ENCODE measurements at regions not wholly inside any gene's neighbourhood (a gene's known extent, or its start where the extent isn't known, plus 50 kb on each side); places are given as distances from the start of the nearest gene placed in this dataset.

DNA sequence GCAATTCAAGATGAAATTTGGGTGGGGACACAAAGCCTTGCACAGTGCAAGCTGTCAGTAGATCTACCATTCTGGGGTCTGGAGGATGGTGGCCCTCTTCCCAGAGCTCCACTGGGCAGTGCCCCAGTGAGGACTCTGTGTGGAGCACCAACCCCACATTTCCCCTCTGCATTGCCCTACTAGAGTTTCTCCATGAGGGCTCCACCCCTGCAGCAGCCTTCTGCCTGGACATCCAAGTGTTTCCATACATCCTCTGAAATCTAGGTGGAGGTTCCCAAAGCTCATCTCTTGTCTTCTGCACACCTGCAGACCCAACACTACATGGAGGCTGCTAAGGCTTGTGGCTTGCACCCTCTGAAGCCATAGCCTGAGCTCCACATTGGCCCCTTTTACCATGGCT, 402.3 kb downstream of the RAB28 start:
- DNase-seq (ENCODE audit: extremely low read depth, low read depth, low spot score): no peak

DNA sequence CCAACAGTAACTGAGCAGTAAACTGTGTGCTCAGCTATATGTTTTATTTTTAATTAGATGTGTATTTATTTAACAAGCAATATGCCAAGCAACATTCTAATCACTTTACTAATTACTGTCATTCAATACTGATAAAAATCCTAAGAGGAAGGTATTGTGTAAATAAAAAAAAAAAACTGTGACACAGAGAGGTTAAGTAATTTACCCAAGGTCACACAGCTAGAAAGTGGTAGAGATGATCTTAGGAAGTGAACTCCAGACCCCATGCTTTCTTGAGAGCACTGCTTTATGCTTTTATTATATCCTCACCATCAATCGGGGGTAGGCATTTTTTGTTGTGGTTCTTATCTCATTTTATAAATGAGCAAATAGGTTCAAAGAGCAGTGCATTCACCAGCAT, 417.1 kb downstream of the RAB28 start:
- DNase-seq (ENCODE audit: extremely low read depth, low read depth, low spot score): no peak

DNA sequence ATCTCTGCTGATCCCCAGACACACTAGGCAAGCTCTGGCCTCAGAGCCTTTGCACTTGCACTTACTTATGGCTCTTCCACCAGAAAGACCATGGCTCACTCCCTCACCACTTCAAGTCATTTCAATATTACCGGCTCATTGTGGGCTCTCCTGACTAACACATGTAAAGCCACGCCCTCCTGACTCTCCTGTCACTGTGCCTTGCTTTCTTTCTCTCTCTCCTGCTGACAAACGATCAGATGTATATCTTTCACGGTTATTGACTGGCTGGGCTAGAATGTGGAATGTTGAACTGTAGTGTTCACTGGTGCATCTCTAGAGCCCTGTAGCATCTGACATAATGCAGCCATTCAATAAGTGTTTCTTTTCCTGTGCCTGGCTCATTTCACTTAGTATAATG, 425.1 kb downstream of the RAB28 start:
- DNase-seq (ENCODE audit: extremely low read depth, low read depth, low spot score): no peak

DNA sequence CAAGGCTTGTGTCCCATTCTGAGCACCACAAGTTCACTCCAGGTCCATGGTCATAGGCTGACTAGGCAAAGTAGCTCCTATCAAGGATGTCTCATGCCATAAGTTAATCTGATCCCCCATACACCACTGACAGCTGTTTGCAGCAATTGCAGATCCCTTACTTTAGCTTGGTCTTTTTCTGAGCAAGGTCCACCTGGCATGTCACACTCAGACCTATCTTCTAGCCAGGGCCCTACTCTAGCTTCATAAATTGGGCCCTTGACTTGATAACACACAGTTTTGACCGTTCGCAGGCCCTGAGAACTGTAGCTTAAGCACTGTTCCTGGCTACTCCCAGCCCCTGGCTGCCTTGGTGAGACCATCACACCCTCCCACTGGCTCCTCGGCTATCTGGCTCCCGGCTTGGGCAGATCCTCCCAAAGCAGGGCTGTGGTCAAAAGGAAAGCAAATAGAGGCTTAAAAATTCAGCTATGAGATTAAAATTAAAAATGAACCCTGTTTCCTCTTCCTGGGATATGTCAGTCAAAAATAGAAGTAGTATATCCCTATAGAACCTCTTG, 427.4 kb downstream of the RAB28 start:
- DNase-seq (ENCODE audit: extremely low read depth, low read depth, low spot score): no peak

DNA sequence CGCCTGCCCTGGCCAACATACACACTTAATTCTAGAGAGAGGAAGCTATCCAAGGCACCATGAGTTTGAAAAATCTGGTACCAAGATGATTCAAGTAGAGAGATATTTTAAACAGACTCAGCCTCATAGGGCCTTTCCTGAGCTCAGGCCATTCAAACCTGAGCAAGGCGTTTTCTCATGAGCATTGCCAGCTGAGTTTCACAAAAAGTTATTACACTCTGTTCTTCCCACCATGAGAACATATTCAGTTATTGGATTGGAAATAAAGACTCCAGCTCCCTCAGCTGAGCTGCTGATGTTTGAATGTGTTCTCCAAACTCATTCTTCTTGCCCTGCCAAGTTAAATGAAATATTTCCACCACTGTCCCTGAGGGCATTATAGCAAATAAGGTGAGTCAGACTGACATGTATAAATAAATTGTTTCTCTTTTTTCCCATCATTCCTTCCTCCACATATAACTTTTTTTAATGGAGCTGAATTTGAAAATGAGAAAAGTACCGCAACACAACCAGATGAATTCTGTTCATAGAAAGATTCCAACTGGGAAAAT, 429.6 kb downstream of the RAB28 start:
- no peak for DNase-seq (ENCODE audit: extremely low read depth, low read depth, low spot score)

DNA sequence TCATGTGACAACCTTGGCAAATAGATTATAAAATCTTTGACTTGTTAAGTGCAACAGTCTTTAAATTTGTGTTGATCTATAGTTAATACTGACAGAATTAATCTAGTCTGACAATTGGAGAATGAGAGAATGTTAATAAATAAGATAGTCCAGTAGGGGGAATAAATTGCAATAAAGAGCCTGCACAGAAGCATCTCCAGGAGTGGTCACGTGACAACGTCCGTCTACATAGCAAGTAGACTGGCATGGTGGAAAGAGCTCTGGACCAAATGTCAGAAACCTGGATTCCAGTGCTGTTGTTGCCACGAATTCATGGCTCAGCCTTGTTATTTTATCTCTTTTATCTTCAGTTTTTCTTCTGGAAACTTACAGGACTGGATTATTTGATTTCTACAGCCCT, 436.5 kb downstream of the RAB28 start:
- no peak for DNase-seq (ENCODE audit: extremely low read depth, low read depth, low spot score)

DNA sequence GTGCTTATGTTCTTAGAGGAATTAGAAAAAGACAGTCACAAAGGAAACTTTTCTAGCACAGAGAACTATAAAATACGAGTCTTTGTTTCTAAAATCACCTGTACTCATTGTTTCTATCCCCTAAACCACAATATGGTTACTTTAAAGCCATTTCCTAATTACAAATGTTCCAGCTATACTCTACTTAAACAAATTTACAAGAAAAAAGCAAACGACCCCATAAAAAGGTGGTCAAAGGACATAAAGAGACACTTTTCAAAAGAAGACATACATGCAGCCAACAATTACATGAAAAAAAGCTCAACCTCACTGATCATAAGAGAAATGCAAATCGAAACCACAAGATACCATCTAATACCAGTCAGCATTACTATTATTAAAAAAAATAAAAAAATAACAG, 447.3 kb downstream of the RAB28 start:
- DNase-seq (ENCODE audit: extremely low read depth, low read depth, low spot score): no peak

DNA sequence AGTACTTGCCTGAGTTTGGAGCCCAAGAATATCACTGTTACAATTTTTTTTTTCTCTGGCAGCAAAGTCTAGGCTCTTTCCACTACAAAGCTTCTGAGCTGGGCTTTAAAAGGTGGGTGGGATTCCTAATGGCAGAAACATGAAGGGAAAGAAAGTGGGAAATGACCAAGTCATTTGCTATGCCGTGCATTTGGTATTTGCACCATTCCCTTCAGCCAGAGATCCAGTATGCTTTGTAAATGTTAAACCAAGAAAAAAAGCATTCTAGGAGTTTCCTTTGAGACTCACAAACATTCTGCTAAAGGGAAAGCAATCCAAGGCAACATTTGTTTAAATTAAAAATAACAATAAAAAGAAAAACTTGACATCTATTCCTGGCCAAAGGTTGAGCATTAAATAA, 451.2 kb downstream of the RAB28 start:
- DNase-seq (ENCODE audit: extremely low read depth, low read depth, low spot score): no peak

- DNase-seq (ENCODE audit: extremely low read depth, low read depth, low spot score): no peak
Observed at GRCh38 chr4:13024147-13025105, 459.7 kb downstream of the RAB28 start.

GRCh38 chr4:13007802-13008470, 476.2 kb downstream of the RAB28 start:
- no peak for DNase-seq (ENCODE audit: extremely low read depth, low read depth, low spot score)

- DNase-seq (ENCODE audit: extremely low read depth, low read depth, low spot score): no peak
Observed at GRCh38 chr4:12993923-12994322, 490.2 kb downstream of the RAB28 start.

GRCh38 chr4:12987284-12987683, 496.9 kb downstream of the RAB28 start:
- no peak for DNase-seq (ENCODE audit: extremely low read depth, low read depth, low spot score)

GRCh38 chr4:12979797-12980196, 504.3 kb downstream of the RAB28 start:
- no peak for DNase-seq (ENCODE audit: extremely low read depth, low read depth, low spot score)

DNA sequence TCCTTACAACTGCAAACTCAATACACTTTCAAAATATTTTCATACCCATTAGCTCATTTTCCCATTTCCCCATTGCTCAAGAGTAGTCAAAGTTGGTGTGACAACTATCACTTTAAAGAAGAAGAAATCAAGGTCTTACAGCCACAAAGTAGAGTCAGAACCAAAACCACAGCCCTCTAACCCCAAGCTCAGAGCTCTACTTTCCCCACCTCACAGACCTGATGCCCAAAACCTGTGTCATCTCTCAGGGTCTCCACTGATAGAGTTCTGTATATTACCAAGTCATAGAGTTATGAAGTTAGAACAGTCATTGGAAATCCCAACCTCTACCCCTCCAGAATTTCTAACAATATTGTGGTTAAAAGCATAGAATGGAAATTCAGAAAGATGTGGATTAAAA, 505.8 kb downstream of the RAB28 start:
- no peak for DNase-seq (ENCODE audit: extremely low read depth, low read depth, low spot score)

DNA sequence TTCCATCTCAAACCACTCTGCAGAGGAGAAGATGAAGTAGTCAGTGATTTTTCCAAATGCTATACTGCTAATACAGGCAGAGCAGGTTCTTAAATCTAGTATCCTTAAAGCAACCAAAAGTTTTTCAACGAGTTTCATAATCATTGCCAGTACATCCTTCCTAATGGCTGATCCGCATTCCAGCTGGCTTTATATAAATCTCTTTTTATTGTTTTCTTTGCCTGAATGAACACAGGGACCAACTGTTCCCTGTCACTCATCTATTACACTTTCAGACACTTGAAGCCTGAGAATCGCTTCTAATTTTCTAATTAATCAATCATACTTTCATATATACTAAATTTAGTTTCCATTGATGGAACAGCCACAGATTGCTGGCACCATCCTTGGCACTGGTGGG, 508.6 kb downstream of the RAB28 start:
- DNase-seq (ENCODE audit: extremely low read depth, low read depth, low spot score): no peak

DNA sequence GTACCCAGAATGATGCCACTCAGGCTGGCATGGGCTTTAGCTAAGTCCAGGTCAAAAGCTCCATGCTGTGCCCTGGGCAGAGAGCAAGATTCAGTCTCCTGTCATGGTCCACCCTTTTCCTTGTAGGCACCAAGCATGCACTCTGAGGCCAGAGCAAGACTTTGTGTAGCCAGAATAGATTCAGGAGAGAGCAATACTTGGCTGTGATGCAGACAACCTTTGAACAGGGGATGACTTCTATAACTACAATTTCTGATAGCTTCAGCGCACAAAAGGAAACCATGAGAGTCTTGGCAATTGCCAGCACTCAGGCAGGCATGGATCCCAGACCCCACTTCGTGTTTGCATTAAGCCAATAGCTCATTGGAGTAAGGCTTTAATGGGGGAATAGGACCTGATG, 510.6 kb downstream of the RAB28 start:
- no peak for DNase-seq (ENCODE audit: extremely low read depth, low read depth, low spot score)

DNA sequence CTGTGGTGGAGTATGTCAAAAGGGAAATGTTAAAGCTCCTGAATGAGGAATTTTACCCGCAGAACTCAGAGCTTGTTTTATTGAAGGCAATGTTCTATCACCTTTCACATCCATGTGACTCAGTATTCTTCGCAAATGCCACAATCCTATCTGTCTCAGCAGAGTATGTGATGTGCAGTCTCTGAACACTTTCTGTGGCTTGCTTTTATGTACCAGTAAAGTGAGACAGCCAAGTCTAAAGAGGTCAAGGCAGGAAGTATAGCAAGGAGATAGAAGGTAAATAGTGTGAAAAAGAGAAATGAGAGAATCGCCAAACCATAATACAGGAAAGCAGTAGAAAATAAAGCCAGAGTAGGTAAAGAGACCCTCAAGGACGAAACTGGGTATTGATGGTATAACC, 515.8 kb downstream of the RAB28 start:
- DNase-seq (ENCODE audit: extremely low read depth, low read depth, low spot score): no peak

GRCh38 chr4:12966726-12967125, 517.4 kb downstream of the RAB28 start:
- no peak for DNase-seq (ENCODE audit: extremely low read depth, low read depth, low spot score)

GRCh38 chr4:12965334-12965733, 518.8 kb downstream of the RAB28 start:
- DNase-seq (ENCODE audit: extremely low read depth, low read depth, low spot score): no peak

DNA sequence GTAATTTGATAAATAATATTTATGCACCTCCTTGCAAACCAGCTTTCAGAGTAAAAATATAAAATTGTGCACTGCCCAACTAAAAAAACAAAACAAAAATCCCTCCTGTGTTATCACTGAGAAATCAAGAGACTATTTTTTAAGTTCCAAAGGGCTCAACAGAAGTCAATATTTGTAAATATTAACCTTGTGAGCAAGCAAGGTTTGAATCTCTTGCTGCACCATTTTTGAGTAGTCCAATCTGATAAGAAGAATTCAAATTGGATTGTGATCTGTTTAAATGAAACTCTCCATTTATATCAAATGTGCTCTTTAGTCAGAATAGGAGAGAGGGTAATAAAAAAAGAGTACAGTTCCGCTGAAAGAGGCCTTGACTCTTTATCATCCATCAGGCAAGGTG, 520.2 kb downstream of the RAB28 start:
- DNase-seq (ENCODE audit: extremely low read depth, low read depth, low spot score): no peak

DNA sequence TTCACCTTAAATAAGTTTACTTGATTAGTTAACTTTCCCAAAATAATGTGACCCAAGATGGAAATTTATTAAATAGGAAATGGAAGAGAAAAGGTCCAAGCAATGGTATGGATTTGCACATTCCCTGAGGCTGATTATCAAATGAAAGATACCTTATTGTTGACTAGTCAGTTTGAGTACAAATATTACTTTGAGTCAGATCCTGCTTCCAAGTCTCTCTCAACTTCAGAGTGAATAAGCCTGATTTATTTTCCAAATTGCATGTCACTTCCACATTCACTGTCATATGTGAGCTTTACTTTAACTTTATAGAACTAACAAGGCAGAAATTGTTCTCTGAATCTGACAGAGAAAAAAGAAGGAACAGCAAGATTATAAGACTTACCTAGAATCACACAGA, 520.8 kb downstream of the RAB28 start:
- DNase-seq (ENCODE audit: extremely low read depth, low read depth, low spot score): no peak

DNA sequence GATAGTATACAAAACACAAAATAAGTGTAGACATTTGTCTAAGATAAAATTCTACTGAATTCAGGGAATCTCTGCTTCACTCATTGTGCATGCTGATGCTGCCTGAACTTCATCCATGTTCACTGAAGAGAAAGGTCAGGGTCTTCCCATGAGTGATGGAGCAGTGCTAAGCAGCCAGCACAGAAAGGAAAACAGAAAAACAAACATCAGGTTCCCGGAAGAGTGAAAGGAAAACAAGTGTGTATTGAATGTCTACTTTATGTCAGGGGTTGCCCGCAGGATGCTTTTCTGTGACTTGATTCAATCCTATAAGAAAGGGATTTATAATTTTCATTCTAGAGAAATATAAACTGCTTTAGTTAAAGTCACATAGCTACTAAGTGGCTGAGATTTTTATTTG, 522.4 kb downstream of the RAB28 start:
- no peak for DNase-seq (ENCODE audit: extremely low read depth, low read depth, low spot score)
